HG03521 (cell line): ENCODE measurements at regions not wholly inside any gene's neighbourhood (a gene's known extent, or its start where the extent isn't known, plus 50 kb on each side); places are given as distances from the start of the nearest gene placed in this dataset.
"Not testable (repeated sequence)": the region's sequence is repeated elsewhere in the genome, so short reads cannot be mapped to it uniquely, and the experiment has no call there.

Source experiments
- ATAC-seq: cut with Tn5 transposase; IDR thresholded peaks from one replicate; pipeline ENCODE4 v1.9.1; 2021; ENCODE audit warnings: mild to moderate bottlenecking, moderate library complexity; ENCODE audit not compliant: unreplicated experiment

- ATAC-seq, result no peak
These were observed 593.8 kb upstream of the NRSN1 start for GRCh38 chr6:23532227-23532626.

GRCh38 chr6:23533311-23533710 is 592.7 kb upstream of the NRSN1 start:
- no peak for ATAC-seq

DNA sequence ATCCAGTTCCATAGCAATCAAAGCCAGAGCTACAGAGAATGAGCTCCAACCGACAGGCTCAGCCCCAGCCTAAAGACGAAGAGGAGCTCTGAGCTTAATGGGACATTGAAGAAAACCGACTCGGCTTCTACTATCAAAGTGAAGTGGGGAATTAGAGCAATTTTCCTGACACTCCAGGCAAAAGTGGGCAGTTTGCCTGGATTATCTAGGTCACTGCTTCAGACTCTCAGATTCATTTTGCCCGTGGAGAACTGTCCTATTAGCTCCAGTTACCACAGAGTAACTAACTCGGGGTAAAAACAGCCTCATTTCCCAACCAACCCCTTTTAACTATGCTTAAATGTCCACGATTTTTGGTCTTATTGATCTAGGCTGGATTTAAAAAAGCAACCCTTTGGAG is 592.1 kb upstream of the NRSN1 start:
- no peak for ATAC-seq

DNA sequence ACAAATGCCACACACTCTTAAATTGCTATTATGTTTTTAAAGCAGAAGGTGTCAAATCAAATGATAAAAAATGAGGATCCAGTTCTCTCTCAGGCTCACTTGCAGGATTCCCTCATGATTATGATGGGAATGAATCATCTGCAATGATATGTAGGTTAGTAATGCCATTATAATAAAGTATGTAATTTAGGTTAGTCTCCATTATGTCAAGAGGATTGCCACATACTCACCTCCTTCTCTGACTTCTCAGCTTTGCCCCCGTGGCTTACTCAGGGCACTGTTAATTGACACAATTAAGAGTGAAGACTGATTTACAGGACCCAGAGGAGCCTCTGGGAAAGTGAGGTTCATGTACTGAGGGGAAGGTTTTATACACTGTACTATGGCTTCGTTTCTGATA is 591.7 kb upstream of the NRSN1 start:
- ATAC-seq, result no peak

DNA sequence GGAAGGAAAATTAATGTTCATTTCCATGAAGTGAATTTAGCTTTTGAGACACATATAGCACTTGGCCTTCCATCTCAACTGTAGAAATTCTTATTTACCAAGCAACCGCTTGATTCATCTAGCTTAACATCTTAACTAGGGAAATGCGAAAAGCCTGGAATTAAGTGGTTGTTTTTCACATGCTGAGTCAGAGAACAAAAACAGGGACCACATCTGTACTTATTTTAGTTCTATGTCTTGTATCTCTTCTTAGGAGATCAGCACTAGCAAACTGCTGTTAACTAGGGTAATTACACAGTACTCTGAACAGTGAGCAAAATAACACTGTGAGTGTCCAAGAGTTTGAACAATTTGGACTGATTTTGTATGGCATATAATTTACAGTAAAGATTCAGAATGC is 590.9 kb upstream of the NRSN1 start:
- ATAC-seq, result no peak

DNA sequence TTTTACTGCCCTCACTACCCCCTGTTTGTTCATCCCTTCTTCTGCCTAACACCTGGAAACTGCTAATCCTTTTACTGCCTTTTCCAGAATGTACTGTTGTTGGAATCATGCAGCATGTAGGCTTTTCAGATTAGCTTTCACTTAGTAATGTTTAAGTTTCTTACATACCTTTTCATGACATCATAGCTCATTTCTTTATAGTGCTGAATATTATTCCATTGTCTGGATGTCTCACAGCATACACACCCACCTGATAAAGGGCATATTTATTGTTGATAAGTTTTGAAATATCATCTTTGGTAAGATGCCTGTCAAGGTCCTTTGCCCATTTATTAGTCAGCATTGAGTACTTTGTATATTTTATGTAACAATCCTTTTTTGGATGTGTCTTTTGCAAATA is 588.2 kb upstream of the NRSN1 start:
- no peak for ATAC-seq

DNA sequence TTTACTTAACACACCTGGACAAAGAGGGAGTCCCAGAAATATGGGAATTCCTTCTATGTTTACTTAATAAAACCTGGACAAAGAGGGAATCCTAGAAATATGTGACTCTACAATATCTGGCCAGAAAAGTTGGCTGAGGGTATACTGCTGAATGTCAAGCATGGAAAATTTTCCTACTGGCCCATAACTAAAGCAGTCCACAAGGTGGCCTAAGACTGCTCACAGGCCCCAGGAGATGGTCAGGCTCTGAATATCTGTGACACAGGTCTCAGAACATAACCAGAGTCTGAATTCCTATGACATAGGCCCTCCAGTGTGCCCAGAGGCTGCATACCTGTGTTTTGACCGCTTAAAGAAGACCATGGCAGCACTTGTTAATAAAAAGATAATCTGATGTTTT is 578.2 kb upstream of the NRSN1 start:
- no peak for ATAC-seq

GRCh38 chr6:23554953-23555352 is 571.1 kb upstream of the NRSN1 start:
- ATAC-seq, result not testable (repeated sequence)

DNA sequence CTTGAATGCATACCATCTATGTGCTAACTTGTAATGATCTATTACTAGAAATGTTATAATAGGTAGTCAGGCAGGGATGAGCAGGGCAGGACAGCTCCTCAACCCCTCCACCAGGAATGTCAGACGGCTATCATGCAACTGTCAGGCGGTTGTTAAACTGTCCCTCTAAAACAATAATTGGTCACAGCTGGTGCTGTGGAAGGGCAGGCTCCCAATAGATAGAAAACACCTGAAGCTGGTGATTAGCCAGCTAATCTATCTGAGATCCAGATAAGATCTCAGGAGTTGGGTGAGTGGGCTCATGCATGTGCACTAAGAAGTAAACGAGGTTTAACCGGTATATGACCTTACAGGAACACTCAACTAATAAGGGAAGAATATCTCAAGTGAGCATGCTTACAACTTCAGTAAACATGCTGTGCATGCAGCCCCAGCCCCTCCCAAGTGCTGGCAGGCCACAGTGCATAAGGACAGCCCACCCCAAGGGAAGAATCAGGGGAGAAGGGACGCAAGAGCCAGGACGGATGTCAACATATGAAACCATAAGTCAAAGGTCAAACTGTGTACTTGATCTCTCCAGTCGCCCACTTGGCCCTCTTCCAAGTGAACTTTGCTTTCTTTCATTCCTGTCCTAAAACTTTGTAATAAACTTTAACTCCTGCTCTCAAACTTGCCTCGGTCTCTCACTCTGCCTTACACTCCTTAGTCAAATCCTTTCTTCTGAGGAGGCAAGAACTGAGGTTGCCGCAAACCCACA is 566.2 kb upstream of the NRSN1 start:
- no peak for ATAC-seq

DNA sequence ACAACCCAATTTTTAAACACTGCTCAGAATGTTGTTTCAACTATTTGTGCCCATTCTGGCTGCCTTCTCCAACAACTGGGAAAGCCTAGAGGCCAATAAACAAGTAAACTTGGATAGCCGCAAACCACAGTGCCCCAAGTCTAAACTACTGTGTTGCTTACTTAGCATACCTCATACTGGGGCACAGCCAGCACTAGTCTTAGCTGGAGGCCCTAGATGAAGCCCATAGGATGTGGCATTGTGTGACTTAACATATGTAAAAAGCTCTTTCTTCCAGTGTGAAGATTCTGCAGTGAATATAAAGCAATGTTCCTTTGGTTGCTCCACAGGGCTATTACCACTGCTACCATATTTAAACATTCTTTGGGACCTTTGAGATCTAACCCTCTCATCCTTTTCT is 564.3 kb upstream of the NRSN1 start:
- ATAC-seq, result no peak

GRCh38 chr6:23562554-23562953 is 563.5 kb upstream of the NRSN1 start:
- ATAC-seq, result no peak

GRCh38 chr6:23563323-23563722 is 562.7 kb upstream of the NRSN1 start:
- ATAC-seq, result no peak

GRCh38 chr6:23566418-23566817 is 559.6 kb upstream of the NRSN1 start:
- no peak for ATAC-seq

DNA sequence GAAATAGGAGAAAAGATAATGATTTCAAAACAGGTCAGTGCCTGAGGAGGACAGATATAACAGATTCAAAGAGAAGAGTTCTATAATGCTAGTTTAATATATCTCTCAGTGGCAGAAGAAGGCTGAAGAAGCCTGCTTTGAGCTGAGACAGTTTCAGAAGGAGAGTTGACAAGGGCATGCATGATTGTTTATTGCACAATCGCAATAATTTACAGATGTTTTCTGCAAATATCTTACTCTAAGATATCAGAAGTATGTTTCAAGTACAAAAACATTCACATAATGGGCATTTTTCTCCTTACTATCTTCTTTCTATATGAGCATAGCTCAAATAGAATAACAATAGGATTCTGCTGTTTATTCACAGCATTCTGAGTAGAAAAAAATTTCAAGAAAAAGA is 557.7 kb upstream of the NRSN1 start:
- ATAC-seq, result no peak

- ATAC-seq, result no peak
These were observed 541.8 kb upstream of the NRSN1 start for GRCh38 chr6:23584134-23584763.

DNA sequence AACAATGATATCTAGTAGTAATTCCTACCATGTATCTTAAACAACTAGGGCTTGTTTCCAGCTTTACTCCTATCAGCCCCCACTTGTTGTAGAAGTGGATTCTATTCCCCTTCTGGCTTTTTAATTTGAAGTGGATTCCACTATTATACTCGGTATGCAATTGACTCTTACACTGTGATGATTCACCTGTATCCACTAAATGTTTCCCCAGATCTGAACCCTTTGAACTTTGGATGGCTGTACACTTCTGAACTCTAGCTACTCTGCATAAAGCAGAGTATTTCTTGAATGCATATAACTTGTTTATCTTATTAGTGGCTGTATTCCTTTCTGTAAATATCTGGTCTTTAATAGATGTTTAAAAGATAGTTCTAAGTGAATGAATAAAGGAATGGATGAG is 538.4 kb upstream of the NRSN1 start:
- ATAC-seq, result no peak

DNA sequence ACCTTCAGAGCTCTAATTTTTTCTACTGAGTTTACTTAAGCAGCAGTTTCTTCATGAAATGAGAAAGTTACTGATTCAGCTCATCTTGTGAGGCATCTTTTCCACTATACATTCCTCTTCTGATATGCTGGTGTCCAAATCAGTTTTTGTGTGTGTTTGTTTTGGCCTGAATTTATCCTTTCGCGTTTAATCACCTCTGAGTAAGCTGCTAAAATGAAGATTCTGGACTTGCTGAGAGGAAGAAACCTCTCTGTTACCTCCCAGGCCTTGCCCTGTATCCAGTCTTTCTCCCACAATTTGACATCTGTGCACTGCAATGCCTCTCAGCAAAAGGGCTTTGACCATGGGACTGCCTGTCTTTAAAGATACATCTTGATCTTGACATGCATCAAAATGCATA is 536.2 kb upstream of the NRSN1 start:
- no peak for ATAC-seq

- no peak for ATAC-seq
These were observed 535.4 kb upstream of the NRSN1 start for GRCh38 chr6:23590498-23591126.

DNA sequence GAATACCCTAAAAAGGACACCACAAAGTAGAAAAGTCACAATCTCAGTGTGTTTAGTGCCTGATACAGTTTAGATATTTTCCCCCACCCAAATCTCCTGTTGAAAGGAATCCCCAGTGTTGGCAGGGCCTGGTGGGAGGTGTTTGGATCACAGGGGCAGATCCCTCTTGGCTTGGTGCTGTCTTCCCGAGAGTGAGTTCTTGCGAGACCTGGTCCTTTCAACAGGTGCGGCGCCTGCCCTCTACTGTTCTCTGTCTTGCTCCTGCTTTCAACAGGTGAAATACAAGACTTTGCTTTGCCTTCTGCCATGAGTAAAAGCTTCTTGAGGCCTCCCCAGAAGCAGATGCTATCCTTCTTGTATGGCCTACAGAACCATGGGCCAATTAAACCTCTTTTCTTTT is 534.3 kb upstream of the NRSN1 start:
- ATAC-seq, result no peak

DNA sequence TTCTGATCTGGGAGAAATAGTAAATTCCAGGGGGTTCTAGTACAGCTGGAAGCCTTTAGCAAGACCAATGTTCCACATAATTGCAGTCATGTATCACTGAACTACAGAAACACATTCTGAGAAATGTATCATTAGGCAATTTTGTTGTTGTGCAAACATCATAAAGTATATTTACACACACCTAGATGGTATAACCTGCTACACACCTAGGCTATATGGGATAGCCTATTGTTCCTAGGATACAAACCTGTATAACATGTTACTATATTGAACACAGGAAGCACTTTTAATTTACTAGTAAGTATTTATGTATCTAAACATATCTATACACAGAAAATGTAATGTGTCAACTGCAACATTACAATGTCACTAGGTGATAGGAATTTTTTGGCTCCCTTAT is 525.9 kb upstream of the NRSN1 start:
- no peak for ATAC-seq

- no peak for ATAC-seq
These were observed 524.1 kb upstream of the NRSN1 start for GRCh38 chr6:23601811-23602345.

DNA sequence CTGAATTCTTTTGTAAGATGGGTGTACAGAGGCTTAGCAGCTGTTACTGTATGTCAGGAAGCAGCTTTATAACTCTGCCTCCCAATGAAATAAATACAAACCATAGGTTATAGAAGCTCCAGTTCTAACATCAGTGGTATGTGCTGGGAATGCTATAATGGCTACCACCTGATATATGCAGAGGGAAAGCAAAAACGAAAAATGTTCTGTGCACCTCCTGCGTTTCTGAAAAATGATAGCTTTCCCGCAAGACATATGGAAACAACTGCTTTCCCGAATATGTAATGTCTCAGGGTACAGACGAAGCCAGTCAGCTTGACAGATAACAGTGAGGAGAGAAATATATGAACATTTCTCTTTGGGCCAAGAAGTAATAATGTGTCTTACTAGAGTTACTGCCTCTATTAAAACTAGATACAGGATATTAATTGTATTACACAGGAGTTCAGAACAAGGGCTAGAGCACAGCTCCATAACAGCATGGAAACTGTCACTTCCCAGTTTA is 517.0 kb upstream of the NRSN1 start:
- no peak for ATAC-seq
